GM23248 (cell line): ENCODE measurements at regions not wholly inside any gene's neighbourhood (a gene's known extent, or its start where the extent isn't known, plus 50 kb on each side); places are given as distances from the start of the nearest gene placed in this dataset.

ENCODE experiments used
- EZH2 ChIP-seq: fragments of 200-600 bp; sonication (generic); IDR thresholded peaks from 2 replicates; pipeline ENCODE4 v1.6.1; 2018; ENCODE audit warnings: antibody characterized with exemption, mild to moderate bottlenecking; ENCODE audit not compliant: insufficient read depth, poor library complexity, severe bottlenecking
- EZH2phosphoT487 ChIP-seq: fragments of 200-600 bp; sonication (generic); IDR thresholded peaks from 2 replicates; pipeline ENCODE4 v1.6.1; 2018; ENCODE audit warnings: antibody characterized with exemption, moderate library complexity, mild to moderate bottlenecking, low read depth; ENCODE audit not compliant: insufficient read depth

- no peak for TF ChIP-seq EZH2phosphoT487
- no peak for TF ChIP-seq EZH2
These were observed 83.6 kb upstream of the RGS1 start for GRCh38 chr1:192491804-192492554.
